ENCODE measurements at regions not wholly inside any gene's neighbourhood (a gene's known extent, or its start where the extent isn't known, plus 50 kb on each side); places are given as distances from the start of the nearest gene placed in this dataset.
"Not testable (repeated sequence)": the region's sequence is repeated elsewhere in the genome, so short reads cannot be mapped to it uniquely, and the experiment has no call there.

GRCh38 chr1:82371844-82372498, 571.2 kb downstream of the ADGRL2 start:
- DNase-seq (ENCODE audit: low read depth): no peak

- no peak for DNase-seq (ENCODE audit: low read depth)
These were observed 566.7 kb downstream of the ADGRL2 start for GRCh38 chr1:82367456-82367855.

GRCh38 chr1:82366689-82367088, 566.0 kb downstream of the ADGRL2 start:
- DNase-seq (ENCODE audit: low read depth): no peak

- not testable (repeated sequence) for DNase-seq (ENCODE audit: low read depth)
These were observed 558.8 kb downstream of the ADGRL2 start for GRCh38 chr1:82359541-82359940.

GRCh38 chr1:82358706-82359105, 558.0 kb downstream of the ADGRL2 start:
- DNase-seq (ENCODE audit: low read depth): not testable (repeated sequence)

GRCh38 chr1:82354546-82354945, 553.8 kb downstream of the ADGRL2 start:
- DNase-seq (ENCODE audit: low read depth): not testable (repeated sequence)

- no peak for DNase-seq (ENCODE audit: low read depth)
These were observed 547.8 kb downstream of the ADGRL2 start for GRCh38 chr1:82348487-82348886.

GRCh38 chr1:82346141-82346540, 545.4 kb downstream of the ADGRL2 start:
- no peak for DNase-seq (ENCODE audit: low read depth)

GRCh38 chr1:82343381-82343780, 542.6 kb downstream of the ADGRL2 start:
- DNase-seq (ENCODE audit: low read depth): no peak

GRCh38 chr1:82337635-82338034, 536.9 kb downstream of the ADGRL2 start:
- DNase-seq (ENCODE audit: low read depth): no peak

GRCh38 chr1:82330330-82330729, 529.6 kb downstream of the ADGRL2 start:
- DNase-seq (ENCODE audit: low read depth): no peak

GRCh38 chr1:82329226-82329625, 528.5 kb downstream of the ADGRL2 start:
- DNase-seq (ENCODE audit: low read depth): no peak

GRCh38 chr1:82323144-82323841, 522.6 kb downstream of the ADGRL2 start:
- DNase-seq (ENCODE audit: low read depth): no peak

GRCh38 chr1:82321794-82322193, 521.1 kb downstream of the ADGRL2 start:
- no peak for DNase-seq (ENCODE audit: low read depth)

- no peak for DNase-seq (ENCODE audit: low read depth)
These were observed 518.8 kb downstream of the ADGRL2 start for GRCh38 chr1:82319546-82319945.

- no peak for DNase-seq (ENCODE audit: low read depth)
These were observed 518.2 kb downstream of the ADGRL2 start for GRCh38 chr1:82318921-82319320.

- DNase-seq (ENCODE audit: low read depth): no peak
These were observed 517.5 kb downstream of the ADGRL2 start for GRCh38 chr1:82318265-82318664.

GRCh38 chr1:82317671-82318070, 516.9 kb downstream of the ADGRL2 start:
- no peak for DNase-seq (ENCODE audit: low read depth)

- no peak for DNase-seq (ENCODE audit: low read depth)
These were observed 498.9 kb downstream of the ADGRL2 start for GRCh38 chr1:82299656-82300055.

GRCh38 chr1:82299056-82299455, 498.3 kb downstream of the ADGRL2 start:
- no peak for DNase-seq (ENCODE audit: low read depth)

- no peak for DNase-seq (ENCODE audit: low read depth)
These were observed 496.6 kb downstream of the ADGRL2 start for GRCh38 chr1:82297139-82297896.

GRCh38 chr1:82287556-82287955, 486.8 kb downstream of the ADGRL2 start:
- no peak for DNase-seq (ENCODE audit: low read depth)

- DNase-seq (ENCODE audit: low read depth): no peak
These were observed 483.5 kb downstream of the ADGRL2 start for GRCh38 chr1:82284213-82284612.

Data from T-helper 22 cell (primary cell).